NCI-H510A treated with DMSO at 0.1 percent for 48 hours (cell line): ENCODE measurements at regions not wholly inside any gene's neighbourhood (a gene's known extent, or its start where the extent isn't known, plus 50 kb on each side); places are given as distances from the start of the nearest gene placed in this dataset.
"Not testable (repeated sequence)": the region's sequence is repeated elsewhere in the genome, so short reads cannot be mapped to it uniquely, and the experiment has no call there.

Source experiments
- DNase-seq: peaks from one replicate; lab custom pipeline; 2025; lab: John Stamatoyannopoulos, UW

DNA sequence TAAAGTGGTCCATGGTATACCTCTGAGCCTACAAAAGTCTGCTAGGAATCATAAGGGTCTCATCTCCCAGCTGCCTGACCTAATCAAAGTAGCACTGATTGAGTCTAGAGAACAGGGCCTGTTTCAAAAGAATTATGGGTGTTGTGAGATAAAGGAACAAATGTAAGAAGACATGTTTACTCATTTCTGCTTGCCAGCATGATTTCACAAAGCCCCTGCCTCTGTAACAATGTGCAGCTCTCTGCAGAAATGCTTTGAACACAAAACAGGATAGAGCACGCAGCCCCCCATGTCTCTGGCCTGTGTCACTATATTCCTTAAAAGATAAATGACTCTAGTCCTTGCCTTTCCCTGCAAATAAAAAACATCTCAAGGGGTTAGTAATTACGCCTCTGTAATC lies 94.7 kb upstream of the IGSF10 start:
- DNase-seq, result no peak

GRCh38 chr3:151553888-151554287 lies 93.0 kb upstream of the IGSF10 start:
- no peak for DNase-seq

- DNase-seq, result no peak
Observed at GRCh38 chr3:151552589-151552988, 91.7 kb upstream of the IGSF10 start.

DNA sequence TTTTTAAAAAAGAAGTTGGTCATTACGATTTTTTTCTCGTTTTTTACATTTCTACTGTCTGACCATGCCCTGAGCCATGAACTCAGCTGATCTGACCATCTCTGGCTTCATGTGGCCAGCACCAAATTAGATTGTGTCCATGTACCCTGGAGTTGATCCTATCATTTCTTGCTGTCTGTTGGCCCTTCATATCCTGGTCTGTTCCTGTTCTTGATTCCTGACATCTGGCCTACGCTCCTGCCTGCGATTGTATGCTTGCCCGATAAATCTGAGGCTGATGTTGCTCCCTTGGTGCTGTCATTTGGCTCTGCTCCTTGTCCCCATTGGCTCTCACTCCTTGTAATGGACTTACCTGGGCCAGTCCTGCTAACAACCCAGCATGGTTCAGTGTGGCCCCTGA lies 89.8 kb upstream of the IGSF10 start:
- DNase-seq, result no peak

GRCh38 chr3:151550025-151550618 lies 89.3 kb upstream of the IGSF10 start:
- no peak for DNase-seq

DNA sequence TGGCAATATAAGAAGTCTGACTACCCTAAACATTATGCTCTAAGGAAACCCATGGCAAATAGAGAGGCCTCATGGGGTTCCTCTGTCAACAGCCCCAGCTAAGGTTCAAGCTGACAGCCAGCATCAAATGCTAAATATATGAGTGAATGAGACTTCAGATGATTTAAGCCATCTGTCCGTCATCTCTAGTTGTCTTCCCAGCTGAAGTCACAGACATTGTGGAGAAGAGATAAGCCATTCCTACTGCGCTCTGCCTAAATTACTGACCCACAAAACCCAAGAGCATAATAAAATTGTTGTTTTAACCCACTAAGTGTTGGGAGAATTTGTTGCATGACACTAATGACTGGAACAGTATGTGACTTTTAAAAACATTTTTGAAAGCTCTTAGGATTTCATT lies 87.3 kb upstream of the IGSF10 start:
- no peak for DNase-seq

- DNase-seq, result no peak
Observed at GRCh38 chr3:151544164-151544548, 83.3 kb upstream of the IGSF10 start.

DNA sequence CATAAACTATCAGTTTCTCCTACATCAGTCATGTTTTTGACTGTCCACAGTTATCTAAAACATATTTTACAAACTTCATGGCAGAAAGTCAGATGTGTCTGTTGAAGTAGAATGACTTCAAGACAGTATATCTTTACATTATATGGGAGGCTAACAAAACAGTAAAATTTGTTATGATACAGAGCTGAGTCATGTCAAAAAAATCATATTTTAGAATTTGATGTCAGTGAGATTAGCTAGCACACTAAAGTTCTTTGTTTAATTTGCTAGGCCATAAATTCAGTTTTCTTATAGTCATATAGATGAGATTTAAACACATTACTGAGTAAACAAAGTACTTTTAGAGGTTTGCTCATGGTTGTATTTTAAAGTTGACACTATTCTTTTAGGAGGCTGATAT lies 80.3 kb upstream of the IGSF10 start:
- DNase-seq, result no peak

DNA sequence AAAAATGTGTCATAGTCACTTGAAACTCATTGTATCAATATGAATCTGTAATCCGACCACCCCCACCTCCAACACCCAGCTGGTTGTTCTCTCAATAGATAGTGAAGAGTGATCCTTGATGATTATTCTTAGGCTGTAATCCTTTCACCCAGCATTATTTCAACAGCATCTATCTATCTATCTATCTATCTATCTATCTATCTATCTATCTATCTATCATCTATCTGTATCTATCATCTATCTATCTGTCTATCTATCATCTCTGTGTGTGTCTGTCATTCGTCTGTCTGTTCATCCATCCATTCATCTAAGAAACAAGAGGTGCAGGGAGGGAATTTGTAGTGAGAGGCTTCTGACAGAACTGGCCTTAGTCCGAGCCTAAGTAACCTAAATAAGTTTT lies 78.7 kb upstream of the IGSF10 start:
- no peak for DNase-seq

DNA sequence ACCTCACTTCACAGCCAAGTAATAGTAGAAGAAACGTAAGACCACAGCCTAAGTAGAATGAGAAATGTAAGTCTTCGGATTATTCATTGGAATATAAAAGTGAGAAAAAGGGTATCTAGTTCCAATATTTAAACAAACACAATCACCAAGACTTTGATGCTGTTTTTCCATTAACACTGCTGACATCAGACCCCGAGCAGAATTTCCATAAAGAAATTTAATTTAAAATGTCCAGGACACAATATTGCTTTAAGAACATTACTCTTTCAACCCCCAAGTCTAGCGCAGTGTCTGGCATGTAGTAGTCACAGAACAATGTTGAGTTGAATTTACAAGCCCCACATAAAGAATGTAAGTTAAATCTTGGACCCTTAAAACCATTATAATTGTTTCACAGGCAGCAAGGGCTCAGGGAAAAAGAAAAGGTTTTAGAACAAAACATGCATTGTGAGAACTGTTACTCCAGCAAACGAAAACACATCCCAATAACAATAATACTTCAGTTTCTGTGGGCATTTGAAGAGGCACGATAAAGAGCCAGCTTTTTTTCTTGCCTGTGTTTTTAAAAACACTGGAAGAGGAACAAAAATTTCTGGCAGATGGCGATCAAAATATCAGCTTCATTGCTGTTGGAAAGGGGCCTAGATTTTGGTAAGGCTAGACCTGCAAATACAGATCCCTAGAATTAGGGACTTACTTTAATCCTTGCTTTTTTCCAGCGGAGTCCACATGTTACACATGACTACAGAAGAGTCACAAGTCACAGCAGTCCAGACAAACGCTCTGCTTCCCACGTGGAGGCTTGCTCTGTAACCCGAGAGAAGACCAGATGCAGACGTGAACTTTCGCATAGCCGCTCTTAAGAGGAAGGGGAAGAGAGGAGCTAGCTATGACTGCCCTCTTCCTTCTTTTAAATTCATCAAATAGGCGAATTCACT lies 77.9 kb upstream of the IGSF10 start:
- DNase-seq, result peak; percentile 34

DNA sequence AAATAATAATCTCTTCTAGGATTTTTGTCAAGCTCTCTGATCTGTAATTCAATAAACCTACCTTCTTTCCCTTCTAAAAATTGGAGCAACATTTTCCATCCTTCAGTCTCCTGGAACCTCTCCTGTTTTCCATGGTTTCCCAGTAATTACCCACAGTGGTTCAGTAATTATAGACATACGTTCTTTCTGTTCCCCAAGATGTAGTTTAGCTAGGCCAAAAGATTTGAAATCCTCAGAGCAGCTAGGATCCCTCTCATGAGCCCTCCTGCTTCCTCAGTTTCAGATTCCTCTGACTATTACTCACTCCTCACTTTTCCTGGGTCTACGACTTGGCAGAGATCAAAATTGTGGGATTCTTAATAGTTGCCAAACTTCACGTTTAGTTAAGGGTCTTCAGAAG lies 76.9 kb upstream of the IGSF10 start:
- DNase-seq, result no peak

DNA sequence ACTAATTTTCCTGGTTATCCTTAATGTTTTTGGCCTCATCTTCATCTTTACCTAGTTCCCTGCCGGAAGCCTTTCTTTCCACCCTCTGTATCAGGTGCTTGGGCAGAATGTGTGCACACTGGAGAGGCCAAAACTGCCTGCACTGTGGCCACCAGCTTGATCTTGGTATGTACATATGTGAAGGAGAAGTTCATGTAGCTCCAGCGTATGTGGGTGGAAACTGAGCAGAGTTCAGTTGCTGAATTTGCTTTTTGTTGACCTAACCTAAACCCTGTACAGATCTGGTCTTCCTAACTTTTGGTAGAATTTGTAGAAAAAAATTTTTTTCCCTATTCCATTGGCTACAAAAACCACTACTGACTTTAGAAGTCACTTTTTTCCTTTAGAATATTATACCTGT lies 65.9 kb upstream of the IGSF10 start:
- DNase-seq, result no peak

GRCh38 chr3:151520105-151520504 lies 59.2 kb upstream of the IGSF10 start:
- DNase-seq, result no peak

DNA sequence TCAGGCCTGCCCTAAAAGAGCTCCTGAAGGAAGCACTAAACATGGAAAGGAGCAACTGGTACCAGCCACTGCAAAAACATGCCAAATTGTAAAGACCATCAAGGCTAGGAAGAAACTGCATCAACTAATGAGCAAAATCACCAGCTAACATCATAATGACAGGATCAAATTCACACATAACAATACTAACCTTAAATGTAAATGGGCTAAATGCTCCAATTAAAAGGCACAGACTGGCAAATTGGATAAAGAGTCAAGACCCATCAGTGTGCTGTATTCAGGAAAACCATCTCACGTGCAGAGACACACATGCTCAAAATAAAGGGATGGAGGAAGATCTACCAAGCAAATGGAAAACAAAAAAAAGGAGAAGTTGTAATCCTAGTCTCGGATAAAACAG lies 50.6 kb upstream of the IGSF10 start:
- DNase-seq, result not testable (repeated sequence)
